ENCODE measurements at regions not wholly inside any gene's neighbourhood (a gene's known extent, or its start where the extent isn't known, plus 50 kb on each side); places are given as distances from the start of the nearest gene placed in this dataset.

DNA sequence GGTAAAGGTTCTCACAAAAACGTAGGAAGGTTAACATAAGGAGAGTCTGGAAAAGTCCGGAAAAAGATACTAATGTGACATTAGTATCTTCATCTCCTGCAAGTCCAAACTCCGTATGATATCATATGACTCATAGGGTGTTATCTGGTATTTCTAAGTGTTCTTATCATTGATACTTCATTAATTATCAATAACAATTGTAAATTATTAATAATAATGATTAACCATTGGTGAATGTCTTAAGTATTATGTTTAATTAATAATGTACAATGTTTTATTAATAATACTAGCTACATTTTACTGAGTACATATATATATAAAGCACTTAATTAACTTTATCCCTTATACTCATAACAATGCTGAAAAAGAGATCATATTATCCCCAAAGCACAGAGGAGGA lies 402.4 kb downstream of the SEMA3D start:
- no peak for TF ChIP-seq CTCF (IDR thresholded peaks at IDR 0.05)
- no peak for TF ChIP-seq POLR2A (IDR thresholded peaks at IDR 0.05)
- no peak for TF ChIP-seq POLR2AphosphoS5 (IDR thresholded peaks at IDR 0.05)
- TF ChIP-seq EP300 (IDR thresholded peaks at IDR 0.05): no peak
